Islet of Langerhans (tissue), 1 donor: ENCODE measurements at regions not wholly inside any gene's neighbourhood (a gene's known extent, or its start where the extent isn't known, plus 50 kb on each side); places are given as distances from the start of the nearest gene placed in this dataset.

ENCODE experiments used
- FAIRE-seq: peaks from one replicate; lab custom pipeline; 2011; peaks lifted over from hg19 to GRCh38; lab: Jason Lieb, UNC

DNA sequence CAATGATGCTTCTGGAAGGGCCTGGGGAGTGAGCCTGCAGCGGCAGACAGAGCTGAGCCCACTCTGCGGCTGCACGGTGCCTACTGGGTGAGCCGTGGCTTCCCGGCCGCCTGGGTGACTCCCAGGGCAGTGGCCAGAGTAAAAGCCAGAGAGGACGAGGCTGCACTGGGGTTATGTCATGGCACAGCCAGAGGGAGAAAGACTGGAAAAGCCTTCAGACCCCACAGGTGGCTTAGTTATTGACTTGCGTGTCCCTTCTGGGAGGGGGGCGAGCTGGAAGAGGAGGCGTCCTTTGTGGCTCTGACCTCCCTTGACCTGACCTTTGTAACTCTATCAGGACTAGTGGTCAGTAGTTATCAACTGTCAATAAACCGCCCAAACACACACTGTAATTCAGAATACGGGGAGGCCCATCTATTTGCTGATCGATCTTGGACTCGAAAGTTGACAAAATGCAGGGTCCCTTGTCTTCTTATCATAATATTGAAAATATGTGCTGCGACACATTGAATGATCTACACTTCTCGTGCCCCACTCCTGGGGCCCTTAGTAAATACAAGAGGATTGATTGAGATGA is 385.9 kb upstream of the ZFHX3 start:
- no peak for FAIRE-seq

DNA sequence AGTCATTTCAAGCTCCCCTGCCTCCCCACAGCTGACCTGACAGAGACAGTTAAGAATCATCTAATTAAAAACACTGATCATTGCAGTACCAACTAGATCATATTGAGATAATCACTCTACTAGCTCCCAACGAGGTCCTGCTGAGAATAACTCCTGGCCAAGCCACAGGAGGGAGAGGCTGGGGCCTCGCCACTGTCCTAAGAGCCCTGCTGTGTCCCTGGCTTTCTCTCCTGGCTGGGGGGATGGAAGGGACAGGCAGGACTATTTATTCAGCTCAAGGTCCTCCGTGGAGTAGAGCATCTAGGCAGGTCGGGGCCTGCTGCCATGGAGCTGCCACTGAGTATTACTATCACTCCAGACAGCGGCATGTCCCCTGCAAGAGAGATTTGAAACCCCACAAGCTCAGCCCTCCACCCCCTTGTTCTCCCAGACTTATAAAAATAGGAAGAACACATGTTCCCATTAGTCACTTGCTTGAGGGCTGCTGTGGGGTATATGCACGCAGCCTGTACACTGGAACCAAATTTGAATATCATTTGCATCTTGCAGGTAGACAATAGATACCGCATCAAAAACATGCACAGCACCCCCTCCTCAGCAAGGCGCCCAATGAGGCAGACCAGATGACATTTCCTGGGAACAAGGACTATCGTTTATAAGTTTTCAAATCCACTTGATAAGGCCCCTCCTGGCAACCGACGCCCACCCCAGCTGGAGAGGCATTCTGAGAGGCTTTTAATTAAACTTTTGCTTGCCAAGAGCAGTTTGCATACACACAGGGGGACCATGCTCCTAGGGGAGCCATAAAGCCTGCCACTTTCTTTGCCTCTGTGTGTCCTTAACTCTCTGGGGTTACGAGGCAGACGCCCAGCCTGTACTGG is 385.2 kb upstream of the ZFHX3 start:
- no peak for FAIRE-seq

DNA sequence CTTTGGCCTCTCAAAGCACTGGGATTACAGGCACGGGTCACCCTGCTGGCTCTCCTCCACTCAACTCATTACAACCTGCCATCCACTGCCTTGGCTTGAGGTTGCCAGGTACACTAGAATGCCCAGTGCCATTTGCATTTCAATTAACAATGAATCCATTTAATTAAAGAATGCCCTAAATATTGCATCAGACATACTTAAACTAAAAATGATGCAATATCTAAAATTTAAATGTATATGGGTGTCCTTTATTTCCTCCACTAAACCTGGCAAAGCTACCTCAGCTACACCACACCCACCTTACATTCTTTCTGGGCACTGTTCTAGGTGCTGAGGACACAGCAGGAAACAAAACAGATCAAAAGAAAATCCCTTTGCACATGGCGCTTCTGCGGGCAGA is 382.2 kb upstream of the ZFHX3 start:
- FAIRE-seq: no peak

DNA sequence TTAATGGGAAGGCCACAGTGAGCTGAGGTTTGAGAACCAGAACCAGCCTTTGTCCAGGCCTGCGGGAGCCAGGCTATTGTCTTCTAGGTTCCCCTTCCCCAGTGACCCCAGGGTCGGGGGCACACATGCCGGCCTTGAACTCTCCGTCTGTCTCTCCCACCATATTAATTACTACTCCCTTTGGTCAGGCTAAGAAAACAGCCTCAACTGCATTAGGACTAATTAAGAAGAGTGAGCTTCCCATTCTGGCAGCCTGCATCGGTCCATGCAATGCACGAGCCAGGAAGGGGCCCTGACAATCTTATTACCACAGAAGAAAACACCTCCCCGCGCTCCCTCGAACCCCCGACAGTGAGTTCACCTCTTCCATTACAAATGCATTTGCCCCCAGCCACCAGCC is 380.2 kb upstream of the ZFHX3 start:
- FAIRE-seq: no peak

DNA sequence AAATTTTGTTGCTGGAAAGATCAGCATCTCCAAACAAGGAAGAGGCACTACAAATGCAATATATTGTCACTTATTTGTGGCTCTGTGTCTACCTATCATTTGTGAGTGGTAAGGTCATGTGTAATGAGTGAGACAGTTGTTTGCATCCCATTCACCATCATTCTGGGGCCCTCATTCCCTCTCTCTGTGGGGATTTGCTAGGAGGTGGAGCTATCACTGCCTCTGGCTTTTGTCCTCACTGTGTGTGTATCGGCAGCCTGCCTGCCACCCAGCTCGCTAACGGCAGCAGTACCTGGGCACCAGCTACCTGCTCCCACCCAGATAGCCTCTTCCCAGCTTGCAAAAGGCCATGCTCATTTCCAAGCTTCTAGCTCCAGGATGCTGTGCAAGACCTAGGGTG is 379.2 kb upstream of the ZFHX3 start:
- no peak for FAIRE-seq

DNA sequence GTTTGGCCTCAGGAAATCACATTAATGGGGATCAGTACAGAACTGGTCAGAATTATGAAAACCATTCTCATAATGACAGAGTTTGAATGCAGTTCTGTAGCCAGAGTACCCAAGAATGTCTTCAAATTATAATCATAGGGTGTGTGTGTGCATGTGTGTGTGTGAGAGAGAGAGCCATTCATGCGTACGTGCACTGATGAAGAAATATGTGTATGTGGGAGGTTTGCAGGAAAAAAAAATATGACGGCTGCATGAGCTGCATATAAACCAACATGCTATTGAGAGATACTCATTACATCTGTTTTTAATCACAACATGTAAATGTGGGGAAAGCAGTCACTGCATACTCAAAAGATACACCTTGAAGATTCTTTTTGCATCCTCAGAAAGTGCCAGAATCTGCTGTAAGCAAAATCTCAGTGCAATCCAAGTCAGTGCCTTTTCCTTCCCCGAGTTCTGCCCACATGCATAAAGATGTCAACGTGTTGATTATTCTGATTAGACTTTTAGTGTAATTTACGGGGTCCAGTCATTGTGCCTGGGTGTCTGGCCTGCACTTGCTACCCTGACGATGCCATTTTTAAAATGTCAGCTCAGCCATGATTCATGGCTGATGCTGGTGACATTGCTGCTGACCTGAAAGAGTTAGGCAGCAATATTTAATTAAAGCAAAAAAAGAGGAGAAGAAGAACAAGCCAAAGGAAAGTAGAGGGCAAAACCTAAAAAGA is 378.7 kb upstream of the ZFHX3 start:
- FAIRE-seq: no peak

DNA sequence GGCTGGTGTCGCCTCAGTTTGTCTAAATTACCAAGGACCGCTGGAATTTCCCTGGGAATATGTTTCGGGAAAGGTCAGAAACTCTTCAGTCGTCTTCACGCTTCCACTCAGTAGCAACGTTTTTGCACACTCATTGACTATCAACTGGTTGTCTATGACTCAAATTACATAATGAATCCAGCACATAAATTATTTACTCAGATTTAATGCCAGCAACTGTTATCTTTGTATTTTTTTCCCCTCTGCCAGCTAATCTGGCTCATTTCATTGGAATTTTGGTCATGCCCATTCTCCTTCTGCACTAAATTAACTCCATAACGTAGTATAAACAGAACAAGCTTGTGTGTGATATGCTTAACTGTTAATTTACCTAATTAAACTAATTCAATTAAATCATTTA is 372.7 kb upstream of the ZFHX3 start:
- no peak for FAIRE-seq

DNA sequence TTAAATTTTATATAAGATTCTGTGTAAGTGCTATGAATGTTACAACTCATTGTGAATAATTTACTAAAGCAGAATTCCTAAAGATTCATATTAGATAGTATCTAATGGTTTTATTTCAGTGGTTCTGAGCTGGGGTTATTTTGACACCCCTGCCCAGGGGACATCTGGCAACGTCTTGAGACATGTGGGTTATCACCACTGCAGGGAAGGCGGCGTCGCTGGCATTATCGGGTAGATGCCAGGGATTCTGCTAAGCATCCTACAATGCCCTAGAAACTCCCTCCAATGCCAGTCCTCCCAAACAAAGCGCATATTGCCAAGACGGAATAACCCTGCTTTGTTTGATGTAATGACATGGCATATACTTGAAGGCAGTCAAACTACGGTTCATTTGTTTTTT is 372.3 kb upstream of the ZFHX3 start:
- no peak for FAIRE-seq

DNA sequence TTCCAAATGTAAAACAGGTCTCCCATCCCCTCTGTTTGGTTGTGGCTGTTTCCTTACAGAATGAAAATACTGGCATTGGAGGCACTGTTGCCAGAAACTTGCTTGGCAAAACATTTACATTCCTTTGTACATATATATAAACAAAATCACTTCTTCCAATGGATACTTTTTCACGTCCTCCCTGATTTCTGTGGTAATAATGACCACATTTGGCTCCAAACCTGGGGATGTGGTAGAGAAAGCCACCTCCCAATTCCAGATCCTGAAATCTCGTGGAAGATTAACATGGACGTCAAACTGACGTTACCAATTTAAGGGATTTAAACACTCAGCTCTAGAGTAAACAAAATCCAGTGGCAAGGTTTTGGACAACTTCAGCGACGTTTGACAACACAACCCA is 370.8 kb upstream of the ZFHX3 start:
- no peak for FAIRE-seq

DNA sequence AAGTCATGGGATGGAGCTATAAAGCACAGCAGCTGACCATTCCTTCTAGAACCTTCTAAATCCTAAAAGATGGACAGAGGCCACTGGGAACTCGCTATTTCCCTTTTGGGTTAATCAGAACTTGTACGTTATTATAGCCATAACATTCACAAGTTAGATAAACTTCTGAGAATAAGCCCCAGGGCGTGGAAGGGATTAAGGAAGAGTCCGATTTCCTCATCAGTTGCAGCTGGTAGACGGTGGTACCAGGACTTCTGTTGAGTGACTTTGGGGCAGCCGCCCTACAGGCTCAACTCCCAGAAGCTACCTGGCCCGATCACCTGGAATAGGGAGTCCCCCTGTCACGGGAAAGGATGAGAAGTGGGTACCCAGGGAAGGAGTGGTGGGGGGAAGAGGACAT is 370.1 kb upstream of the ZFHX3 start:
- FAIRE-seq: no peak

DNA sequence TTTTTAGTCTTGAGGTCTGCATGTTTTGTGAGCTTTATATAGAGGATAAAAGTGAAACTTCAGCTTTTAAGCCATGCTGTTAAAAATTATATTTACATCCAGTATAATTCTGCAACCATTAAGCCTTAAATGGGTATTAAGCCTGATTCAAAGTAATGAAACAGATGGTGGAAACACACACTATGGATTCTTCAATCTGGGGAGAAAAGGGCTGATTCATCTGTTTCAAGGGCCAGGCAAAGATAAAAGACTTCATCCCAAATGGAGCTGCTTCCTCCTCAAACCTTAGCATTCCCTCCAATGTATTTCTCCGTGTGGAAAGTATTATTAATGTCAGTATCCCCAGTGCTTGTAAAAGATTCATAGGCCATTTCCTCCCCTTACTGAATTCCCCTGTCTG is 367.4 kb upstream of the ZFHX3 start:
- no peak for FAIRE-seq

DNA sequence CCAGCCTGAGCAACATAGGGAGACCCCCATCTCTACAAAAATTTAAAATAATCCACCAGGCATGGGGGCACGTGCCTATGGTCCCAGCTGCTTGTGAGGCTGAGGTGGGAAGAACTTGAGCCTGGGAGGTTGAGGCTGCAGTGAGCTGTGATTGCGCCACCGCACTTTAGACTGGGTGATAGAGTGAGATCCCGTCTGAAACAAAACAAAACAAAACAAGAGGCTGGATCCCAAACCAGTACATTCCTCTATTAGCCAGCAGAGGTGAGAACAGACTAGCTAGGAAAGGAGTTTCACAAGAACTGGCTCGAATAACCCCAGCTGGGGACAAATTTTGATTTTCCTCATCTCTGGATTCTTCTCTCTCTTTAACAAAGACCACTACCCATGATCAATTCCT is 366.7 kb upstream of the ZFHX3 start:
- no peak for FAIRE-seq

DNA sequence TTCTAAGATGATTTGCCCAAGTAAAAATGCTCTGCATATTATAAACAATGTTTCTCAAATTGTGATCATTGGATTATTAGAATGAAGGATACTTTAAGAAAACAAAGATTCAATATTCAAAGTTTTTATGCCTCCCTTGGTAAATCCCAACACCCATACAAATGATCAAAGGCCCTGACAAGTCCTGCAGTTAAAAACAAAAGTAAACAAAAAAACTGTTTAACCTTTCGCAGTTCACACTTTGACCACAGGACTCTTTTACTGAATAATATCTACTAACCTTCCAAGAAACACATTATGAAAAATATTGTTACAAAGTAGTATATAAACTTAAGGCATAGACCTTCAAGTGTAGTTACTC is 365.9 kb upstream of the ZFHX3 start:
- no peak for FAIRE-seq

DNA sequence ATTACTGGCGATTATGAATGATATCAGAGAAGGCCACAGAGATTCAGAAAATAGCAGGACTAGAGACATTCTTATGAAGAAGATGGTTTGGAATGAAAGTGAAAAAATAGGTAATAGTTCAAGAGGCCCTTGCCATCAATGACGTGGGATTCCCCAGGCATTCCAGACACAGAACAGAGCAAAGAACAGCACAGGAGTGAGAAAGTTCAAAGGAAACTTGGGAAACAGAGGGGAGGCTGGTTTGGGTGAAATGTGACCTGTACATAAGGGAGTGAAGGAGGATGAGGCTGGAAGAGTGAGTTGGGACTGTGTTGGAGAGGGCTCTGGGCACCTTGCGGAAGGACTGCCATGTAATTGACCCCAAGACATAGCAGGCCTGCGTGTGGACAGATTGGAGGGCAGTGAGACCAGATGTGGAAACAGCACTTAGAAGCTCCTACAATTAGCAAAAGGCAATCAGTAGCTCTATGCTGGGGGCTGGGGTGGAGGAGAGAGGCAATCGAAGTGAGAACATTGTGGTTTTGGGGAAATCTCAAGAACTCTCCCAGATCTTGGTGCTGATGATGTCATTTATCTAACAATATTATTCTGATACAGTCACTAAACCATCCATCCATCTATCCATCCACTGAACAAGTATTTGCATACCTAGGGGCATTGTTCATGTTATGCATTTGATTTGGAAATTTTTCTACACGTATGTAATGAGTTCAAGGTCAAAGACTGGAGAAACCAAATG is 365.3 kb upstream of the ZFHX3 start:
- FAIRE-seq: no peak

DNA sequence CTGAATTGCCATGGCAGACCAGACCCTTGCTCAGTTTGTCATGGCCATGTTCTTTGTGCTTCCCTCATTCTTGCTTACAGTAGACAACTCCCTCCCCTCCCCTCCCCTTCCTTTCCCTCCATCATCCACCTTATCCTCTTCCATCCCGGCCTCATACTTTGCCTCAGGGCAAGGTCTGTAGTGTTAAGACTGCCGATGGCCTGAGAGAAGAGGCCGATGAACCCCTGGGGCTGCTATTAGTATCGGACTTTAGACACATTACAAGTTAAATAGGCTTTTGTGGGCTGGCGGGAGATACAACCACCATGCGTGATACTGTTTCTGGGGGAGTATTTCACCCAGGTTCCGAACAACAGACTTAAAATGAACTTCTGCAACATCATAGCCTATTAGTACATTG is 364.5 kb upstream of the ZFHX3 start:
- no peak for FAIRE-seq

DNA sequence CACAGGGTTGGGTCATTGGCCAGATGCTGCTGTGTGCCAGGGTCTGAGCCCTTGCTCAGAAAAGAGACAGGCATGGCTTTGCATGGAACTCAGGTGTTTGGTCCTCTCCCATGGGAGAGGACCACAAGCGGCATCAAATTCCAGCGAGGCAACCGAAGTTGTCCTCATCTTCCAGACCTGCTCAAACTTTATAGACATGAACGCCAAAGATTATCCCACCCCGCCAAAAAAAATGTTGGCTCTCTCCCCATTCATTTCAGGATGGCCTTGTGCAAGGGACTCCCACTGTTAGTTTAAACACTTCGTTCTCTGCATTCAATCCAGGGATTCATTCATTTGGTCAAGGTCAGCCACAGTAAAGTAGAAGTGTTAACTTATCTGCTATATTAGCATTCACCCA is 360.8 kb upstream of the ZFHX3 start:
- FAIRE-seq: no peak

DNA sequence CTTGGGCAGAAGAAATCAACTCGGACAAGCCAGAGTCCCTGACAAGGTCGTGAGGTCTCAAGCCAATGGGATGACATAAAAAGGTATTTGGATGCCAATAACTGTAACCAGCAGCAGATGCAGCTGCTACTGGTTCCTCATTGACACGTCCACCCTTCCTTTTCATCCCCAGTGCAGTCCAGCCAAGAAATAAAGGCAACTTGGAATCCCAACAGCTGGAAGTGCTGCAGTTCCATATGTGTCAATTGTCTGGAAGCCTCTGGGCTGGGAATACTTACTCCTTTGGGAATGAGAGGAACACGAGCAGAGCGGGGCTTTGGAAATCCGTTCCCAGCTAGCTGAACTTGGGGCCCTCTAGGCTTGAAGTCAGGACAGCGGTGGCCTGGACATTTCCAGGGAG is 360.4 kb upstream of the ZFHX3 start:
- no peak for FAIRE-seq

DNA sequence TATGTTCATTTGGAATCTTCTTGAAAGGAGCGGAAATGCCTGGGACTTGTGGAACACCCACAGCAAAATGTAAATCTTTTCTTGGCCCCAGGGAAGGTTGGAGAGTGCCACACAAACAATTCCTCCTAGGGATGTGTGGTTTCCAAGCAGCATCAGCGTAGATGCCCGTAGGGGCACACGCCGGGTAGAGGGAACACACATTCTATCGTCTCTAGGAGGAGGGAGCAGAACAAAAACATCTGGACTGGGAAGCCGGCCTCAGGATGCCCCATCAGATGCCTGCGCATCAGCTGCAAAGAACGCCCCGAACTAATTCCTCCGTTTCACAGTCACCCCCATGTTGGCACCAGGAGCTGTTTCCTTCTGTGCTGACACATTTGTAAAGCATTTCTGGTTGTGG is 357.9 kb upstream of the ZFHX3 start:
- FAIRE-seq: no peak

DNA sequence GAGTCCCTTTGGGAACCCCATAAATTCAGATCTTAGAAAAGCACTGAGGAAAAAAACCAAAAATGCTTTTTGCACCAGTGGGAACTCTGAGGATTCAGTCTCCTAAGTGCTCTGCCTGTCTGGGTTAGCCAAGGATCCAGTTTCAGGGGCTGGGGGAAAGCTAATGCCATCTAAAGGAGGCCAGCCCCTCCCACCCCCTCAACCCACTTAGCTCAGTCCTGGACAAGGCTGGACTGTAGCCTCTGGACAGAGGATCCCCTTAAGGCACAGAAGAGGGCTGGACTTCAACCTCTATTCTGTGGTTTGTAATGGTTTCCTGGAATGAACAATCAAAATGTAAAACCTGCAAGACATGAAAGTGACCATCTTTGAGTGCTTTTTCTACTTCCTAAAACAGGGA is 356.1 kb upstream of the ZFHX3 start:
- no peak for FAIRE-seq

DNA sequence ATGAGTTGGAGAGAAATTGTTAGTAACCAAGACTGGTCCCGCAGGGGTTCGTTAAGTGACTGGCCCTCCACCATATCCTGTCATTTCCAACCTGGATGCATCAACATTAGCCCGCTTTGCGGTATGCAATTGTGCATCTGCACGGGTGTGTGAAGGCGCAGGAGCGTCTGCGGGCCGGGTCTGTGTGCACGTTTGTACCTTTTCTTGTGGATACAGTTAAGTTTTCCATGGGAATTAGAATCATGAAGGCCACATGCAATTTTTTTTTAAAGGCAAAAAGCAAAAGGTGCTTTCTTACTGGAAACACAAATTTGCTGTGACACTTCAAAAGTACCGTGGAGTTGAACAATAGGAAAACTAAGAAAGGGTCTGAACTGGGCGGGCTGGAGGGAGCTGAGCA is 355.4 kb upstream of the ZFHX3 start:
- no peak for FAIRE-seq

DNA sequence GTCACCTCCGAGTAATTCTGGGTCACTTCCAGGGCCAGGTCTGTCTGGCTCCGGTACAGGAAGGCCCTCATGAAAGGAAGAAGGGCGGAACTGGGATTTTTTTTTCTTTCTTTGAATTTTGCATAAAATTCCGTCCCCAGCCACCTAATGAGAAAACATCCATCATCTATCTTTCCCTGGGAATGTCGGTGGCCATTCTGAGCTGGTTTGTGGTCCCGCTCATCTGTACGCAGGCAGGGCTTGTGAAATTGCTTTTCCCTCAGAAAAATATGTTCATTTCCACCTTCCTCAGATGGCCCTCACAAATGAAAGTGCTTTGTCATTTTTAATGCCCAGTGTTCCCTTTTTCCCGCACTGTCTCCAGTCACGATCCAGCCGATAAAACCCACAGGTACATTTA is 353.0 kb upstream of the ZFHX3 start:
- FAIRE-seq: no peak

DNA sequence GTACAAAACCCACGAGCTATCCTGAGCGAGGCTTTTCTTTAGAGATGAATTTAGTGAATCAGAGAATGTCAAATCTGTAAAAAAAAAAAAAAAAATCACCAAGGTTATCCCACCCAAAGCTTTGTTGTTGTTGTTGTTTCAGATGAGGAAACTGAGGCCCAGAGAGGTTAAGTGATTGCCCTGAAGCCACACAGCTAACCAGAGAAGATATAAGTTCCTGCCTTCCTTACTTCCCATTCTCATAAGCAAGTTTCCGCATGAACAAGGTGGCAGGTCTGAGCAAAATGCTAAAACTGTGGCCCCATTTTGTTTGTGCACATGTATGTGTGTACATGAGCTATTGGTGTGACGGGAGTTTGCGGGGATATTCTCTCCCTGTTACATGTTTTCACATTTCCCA is 352.1 kb upstream of the ZFHX3 start:
- no peak for FAIRE-seq

DNA sequence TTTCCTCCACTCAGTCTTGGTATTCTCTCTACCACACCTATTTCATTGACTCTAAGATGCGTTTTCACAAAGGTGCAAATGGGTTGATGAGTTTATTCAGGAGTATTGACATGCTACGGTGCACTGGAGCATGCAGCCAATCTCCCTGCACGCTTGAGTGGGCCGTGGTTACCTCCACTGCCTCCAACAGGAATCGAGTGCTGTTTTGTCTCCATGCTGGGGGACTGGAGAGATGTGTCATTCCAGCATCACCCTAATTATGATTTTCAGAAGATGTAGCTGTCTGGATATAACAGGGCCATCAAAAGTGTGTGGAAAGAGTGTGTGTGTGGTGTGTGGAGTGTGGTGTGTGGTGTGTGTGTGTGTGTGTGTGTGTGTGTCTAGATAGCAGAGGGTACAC is 351.6 kb upstream of the ZFHX3 start:
- FAIRE-seq: no peak
